GM19043 (cell line): ENCODE measurements at regions not wholly inside any gene's neighbourhood (a gene's known extent, or its start where the extent isn't known, plus 50 kb on each side); places are given as distances from the start of the nearest gene placed in this dataset.

ENCODE experiments used
- ATAC-seq: cut with Tn5 transposase; IDR thresholded peaks from one replicate; pipeline ENCODE4 v1.9.1; 2021; ENCODE audit warnings: low read depth; ENCODE audit not compliant: unreplicated experiment

DNA sequence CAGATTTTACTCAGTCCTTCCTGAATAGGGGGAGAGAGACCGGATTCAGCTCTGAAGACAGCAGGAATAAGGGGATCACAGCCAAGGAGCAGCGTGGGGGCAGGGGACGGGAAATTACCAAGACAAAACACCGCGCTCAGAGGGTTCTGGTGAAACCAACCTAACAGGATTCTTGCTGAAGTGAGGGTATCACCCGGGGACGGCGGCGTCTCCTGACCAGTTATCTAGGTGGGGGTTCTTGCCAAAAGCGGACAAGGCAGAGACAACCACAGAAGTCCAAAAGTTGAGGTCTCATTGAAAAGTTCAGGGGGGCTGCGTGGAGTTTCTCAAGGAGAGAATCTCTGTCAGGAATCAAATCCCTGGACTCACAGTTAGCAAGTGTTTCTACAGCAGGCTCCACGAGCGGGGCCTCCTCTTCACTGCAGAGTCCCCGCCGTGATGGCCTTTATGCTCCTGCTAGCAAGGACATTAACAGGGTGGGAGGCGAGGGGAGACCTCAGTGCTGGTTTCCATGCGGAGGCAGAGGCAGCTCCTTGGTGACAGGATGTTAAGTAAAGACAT lies 291.0 kb downstream of the BRD1 start:
- no peak for ATAC-seq

- no peak for ATAC-seq
Observed at GRCh38 chr22:49535527-49536125, 292.0 kb downstream of the BRD1 start.

DNA sequence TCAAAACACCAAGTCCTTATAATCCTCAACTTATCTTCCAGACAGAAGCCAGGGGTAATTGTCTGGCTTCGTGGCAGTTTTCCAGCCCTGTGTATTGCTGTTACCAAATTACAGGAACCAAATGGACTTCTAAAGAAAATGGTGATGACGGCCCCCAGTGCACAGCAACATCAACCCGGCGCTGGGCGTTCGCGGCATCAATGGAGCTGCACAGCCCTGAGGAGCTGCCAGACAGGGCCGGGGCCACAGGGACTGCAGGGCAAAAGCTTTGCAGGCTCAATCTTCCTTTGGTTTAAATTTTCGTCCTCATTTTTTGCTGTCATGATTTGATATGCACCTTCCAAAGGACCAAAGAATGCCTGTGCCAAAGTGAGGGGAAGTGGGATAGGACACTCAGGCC lies 292.5 kb downstream of the BRD1 start:
- ATAC-seq = no peak

GRCh38 chr22:49534386-49534785 lies 293.3 kb downstream of the BRD1 start:
- ATAC-seq = no peak

DNA sequence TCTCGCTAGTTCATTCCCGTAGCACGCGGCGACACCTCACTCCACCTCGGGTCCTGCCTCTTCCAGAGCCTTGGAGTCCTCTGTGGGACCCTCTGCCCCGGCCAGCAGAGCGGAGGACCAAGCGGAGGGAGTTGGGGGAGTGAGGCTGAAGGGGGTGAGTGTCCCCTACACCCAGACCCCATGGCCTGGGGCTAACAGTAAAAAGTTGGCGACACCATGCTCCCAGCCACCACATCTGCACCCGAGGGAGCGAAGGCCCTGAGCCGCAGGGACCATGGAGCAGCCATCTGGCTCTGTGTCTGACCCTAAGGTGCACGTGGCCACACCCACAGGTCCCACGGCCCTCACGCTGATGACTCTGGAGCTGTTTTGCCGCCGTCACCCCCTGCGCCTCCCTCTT lies 293.8 kb downstream of the BRD1 start:
- no peak for ATAC-seq

GRCh38 chr22:49532869-49533802 lies 294.5 kb downstream of the BRD1 start:
- ATAC-seq = no peak

GRCh38 chr22:49531368-49531791 lies 296.3 kb downstream of the BRD1 start:
- ATAC-seq = no peak

DNA sequence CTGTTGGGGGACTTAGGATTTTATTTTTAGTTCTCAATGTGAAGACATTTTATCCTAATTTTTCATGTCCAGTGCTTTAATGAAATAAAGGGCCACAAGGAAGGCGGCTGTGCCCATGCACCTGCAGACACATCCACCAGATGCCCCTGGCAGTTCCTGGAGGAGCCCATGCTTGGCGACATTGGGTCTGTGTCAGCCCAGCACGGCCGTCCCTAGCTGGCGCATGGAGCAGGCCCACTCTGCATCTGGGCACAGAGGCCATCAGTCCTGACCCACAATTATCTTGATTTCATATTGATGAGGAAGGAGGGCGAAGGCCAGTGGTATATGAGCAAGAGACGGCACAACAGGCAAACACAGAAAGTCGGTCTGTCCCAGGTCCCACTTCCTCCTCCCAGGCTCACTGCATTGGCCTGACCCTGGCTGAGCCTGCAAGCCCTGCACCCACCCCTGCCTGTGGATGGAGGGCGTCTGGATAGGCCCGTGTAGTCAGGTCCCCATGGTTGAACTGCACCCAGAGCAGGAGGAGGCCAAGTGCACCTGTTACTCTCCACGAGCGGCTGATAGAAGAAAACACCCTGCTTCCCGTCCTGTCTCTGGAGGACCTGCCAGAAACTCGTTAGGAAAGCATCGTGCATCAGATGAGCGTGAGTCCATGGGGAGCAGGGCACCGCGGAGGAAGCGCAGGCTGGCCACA lies 296.9 kb downstream of the BRD1 start:
- ATAC-seq = no peak

DNA sequence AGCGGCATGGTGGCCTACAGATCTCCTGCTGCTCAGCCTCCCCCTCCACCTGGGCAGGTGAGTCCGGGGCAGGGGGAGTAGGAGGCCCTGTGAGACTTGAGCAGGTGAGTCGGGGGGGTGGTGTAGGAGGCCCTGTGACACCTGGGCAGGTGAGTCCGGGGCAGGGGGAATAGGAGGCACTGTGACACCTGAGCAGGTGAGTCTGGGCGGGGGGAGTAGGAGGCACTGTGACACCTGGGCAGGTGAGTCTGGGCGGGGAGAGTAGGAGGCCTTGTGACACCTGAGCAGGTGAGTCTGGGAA lies 299.3 kb downstream of the BRD1 start:
- no peak for ATAC-seq

- ATAC-seq = no peak
Observed at GRCh38 chr22:49527611-49528419, 299.9 kb downstream of the BRD1 start.

DNA sequence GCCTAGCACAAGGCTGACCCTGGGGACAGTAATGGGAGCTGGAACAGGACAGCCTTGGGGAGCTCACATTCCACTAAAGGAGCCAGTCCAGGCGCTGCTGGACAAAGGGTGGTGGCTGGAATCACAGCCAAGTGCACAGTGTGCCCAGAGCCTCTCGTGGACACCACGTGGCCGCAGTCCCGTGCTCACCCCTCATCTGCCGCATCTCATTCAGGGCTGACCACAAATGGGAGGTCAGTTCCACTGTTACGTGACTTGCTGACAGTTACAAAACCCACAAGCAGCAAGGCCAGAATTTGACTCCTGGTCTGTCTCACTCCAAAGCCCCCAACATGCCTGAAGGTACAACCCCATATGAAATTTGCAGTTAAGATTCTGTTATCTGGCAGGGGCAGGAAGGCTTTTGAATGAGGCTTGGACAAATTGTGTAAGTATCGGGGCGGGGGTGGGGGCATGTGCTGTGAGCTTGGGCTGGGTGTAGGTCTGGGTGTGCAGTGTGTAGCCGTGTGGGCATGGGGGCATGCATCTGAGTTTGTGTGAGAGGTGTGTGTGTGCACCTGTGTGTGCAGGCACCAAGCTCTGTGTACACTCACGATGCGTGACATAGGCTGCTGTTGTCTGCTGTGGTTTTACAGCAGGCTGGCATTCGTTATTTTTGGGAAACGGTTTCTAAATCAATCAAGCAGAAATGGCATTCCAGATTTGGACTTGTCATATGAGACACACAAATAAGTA lies 301.7 kb downstream of the BRD1 start:
- ATAC-seq = no peak

GRCh38 chr22:49525360-49525759 lies 302.3 kb downstream of the BRD1 start:
- ATAC-seq = no peak

DNA sequence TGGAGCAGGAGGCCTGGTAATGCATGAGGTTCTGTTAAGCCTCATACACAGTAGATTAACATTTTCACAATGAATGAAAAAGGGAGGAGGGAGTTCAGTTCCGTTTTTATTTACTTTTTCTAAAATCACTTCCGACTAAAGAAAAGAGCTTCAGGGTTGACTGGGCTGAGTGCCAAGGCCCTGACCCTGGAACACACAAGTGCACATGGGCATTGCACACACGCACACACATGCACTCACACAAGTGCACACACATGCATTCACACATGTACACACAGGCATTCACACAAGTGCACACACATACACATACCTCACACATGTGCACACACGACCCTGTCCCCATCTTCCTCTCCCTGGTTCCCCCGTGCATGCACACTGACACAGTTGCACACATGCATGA lies 303.3 kb downstream of the BRD1 start:
- no peak for ATAC-seq

DNA sequence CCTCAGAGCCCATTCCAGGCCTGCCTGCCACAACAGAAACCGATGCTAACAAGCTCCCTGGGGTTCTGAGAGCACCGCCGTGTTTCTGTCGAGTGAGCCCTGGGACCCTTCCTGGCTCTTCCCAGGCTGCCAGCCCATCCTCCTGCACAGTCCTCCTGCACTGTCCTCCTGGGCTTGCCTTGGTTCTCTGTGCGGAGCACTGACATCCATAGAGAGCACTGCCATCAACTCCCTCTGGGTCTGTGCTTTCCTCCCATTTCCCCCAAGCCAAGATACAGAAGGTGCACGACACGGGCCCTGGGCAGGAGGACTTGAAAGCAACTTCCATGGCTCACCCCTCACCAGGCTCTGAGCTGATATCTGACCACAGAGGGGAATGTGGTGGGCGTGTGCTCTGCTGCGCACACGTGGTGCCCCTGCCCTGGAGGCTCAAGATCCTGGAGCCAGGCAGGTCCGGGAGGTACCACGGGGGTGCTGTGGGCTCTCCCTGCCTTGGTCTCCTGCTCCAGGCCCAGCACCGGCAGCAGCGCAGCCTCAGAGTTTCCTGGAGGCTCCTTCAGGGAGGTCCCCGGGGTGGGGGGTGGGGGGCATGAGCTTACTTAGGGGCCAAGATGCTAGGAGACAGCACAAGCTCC lies 304.2 kb downstream of the BRD1 start:
- no peak for ATAC-seq

GRCh38 chr22:49522582-49523373 lies 304.9 kb downstream of the BRD1 start:
- ATAC-seq = no peak

DNA sequence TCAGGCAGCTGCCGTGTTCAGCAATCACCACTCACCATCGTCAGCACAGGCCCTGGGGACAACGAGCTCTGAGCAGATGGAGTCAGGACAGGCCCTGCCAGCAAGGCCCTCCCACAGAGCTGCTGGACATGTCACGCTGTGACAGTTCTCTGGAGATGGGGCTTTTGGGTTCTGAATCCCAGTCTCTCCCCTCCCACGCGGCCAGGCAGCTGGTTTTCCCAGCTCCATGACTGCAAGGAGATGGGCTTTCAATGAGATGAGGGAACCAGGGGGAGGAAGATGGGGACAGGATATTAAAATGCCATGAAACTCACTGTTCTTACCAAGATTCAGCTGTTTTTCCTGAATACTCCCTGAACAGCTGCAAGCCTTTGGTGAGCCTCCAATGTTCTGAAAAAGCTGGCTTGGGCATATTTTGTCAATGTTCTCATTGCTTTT lies 305.9 kb downstream of the BRD1 start:
- no peak for ATAC-seq

DNA sequence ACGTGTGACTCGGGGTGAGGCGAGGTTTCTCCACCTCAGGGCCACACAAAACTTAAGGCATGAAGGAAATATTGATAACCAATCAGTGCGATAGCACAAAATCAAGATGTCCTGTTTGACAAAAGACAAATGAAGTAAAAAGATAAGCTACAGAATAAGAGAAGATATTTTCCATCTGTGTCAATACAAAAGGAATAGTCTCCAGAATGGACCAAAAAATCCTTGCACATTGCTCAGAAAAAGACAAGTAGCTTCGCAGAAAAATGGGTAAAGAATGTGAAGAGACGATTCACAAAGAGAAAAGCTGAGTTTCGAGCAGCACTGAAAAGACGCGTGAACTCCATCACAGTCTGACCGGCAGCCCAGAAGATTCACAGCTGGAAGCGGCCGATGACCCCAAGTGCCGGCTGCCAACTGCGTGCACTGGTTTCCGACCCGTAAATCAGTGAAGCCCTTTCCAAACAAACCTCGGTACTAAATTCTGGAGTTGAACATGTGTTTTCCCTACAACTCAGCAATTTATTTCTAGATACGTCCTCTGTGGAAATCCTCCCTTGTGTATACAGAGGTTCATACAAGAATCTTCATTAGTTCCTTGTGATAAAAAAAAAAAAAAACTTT lies 308.4 kb downstream of the BRD1 start:
- no peak for ATAC-seq

GRCh38 chr22:49518436-49518970 lies 309.2 kb downstream of the BRD1 start:
- no peak for ATAC-seq
